Activated CD4-positive, alpha-beta T cell treated with anti-CD3 and anti-CD28 coated beads for 24 hours (primary cell): ENCODE measurements at regions not wholly inside any gene's neighbourhood (a gene's known extent, or its start where the extent isn't known, plus 50 kb on each side); places are given as distances from the start of the nearest gene placed in this dataset.
"Not testable (repeated sequence)": the region's sequence is repeated elsewhere in the genome, so short reads cannot be mapped to it uniquely, and the experiment has no call there.

ENCODE experiments used
- DNase-seq, 2 donors: peaks; one replicate each; pipeline ENCODE4 v3.0.0-alpha.2; 2020; ENCODE audit warnings: low read depth in 2 of 2

- DNase-seq, result not testable (repeated sequence)
These were observed 590.8 kb upstream of the MDGA2 start for GRCh38 chr14:48266201-48266600.

GRCh38 chr14:48261436-48261835, 586.0 kb upstream of the MDGA2 start:
- DNase-seq, result no peak

GRCh38 chr14:48260394-48261295, 585.2 kb upstream of the MDGA2 start:
- not testable (repeated sequence) for DNase-seq

- not testable (repeated sequence) for DNase-seq
These were observed 584.5 kb upstream of the MDGA2 start for GRCh38 chr14:48259876-48260275.

GRCh38 chr14:48259232-48259631, 583.8 kb upstream of the MDGA2 start:
- DNase-seq, result not testable (repeated sequence)

- not testable (repeated sequence) for DNase-seq
These were observed 583.3 kb upstream of the MDGA2 start for GRCh38 chr14:48258703-48259102.

GRCh38 chr14:48253020-48253419, 577.6 kb upstream of the MDGA2 start:
- no peak for DNase-seq

- DNase-seq, result no peak
These were observed 575.9 kb upstream of the MDGA2 start for GRCh38 chr14:48251290-48251689.

GRCh38 chr14:48250575-48250974, 575.2 kb upstream of the MDGA2 start:
- no peak for DNase-seq

GRCh38 chr14:48247977-48248376, 572.6 kb upstream of the MDGA2 start:
- no peak for DNase-seq

GRCh38 chr14:48243900-48244299, 568.5 kb upstream of the MDGA2 start:
- no peak for DNase-seq

- no peak for DNase-seq
These were observed 553.7 kb upstream of the MDGA2 start for GRCh38 chr14:48229091-48229490.

GRCh38 chr14:48193893-48194292, 518.5 kb upstream of the MDGA2 start:
- DNase-seq, result no peak

GRCh38 chr14:48149624-48150023, 474.2 kb upstream of the MDGA2 start:
- DNase-seq, result not testable (repeated sequence)

GRCh38 chr14:48140804-48141203, 465.4 kb upstream of the MDGA2 start:
- DNase-seq, result no peak

GRCh38 chr14:48129472-48129871, 454.1 kb upstream of the MDGA2 start:
- no peak for DNase-seq

GRCh38 chr14:48127674-48128073, 452.3 kb upstream of the MDGA2 start:
- no peak for DNase-seq

- no peak for DNase-seq
These were observed 450.2 kb upstream of the MDGA2 start for GRCh38 chr14:48125654-48126053.

GRCh38 chr14:48113713-48114112, 438.3 kb upstream of the MDGA2 start:
- DNase-seq, result no peak

GRCh38 chr14:48111151-48111550, 435.7 kb upstream of the MDGA2 start:
- DNase-seq, result no peak

- DNase-seq, result no peak
These were observed 432.2 kb upstream of the MDGA2 start for GRCh38 chr14:48107646-48108045.

GRCh38 chr14:48096897-48097296, 421.5 kb upstream of the MDGA2 start:
- no peak for DNase-seq

GRCh38 chr14:48086516-48086915, 411.1 kb upstream of the MDGA2 start:
- DNase-seq, result no peak

- no peak for DNase-seq
These were observed 400.1 kb upstream of the MDGA2 start for GRCh38 chr14:48075487-48075886.
